Tibial nerve (tissue), 4 donors: ENCODE measurements at regions not wholly inside any gene's neighbourhood (a gene's known extent, or its start where the extent isn't known, plus 50 kb on each side); places are given as distances from the start of the nearest gene placed in this dataset.

ENCODE experiments used
- DNase-seq, 2 donors: peaks; one replicate each; pipeline ENCODE4 v3.0.0-alpha.2; 2019; ENCODE audit warnings: low spot score in 2 of 2
- H3K27ac ChIP-seq, 4 donors: fragments of 200-600 bp; sonication (generic) in 3 of 4; one replicate each; pipeline ENCODE4 v1.5.1; 2017 to 2019; ENCODE audit warnings: mild to moderate bottlenecking in 1 of 4
- H3K27me3 ChIP-seq, 2 donors: fragments of 200-600 bp; sonication (generic) in 1 of 2; one replicate each; pipeline versions ENCODE4 v1.5.1 to v1.6.0; 2017 to 2019
- H3K36me3 ChIP-seq, 3 donors: fragments of 200-600 bp; sonication (generic); one replicate each; pipeline ENCODE4 v1.5.1; 2018 to 2019
- H3K4me1 ChIP-seq, 4 donors: fragments of 200-600 bp; sonication (generic) in 3 of 4; one replicate each; pipeline ENCODE4 v1.5.1; 2017 to 2019
- H3K4me3 ChIP-seq, 4 donors: fragments of 200-600 bp; sonication (generic) in 3 of 4; one replicate each; pipeline ENCODE4 v1.5.1; 2017 to 2019; ENCODE audit warnings: mild to moderate bottlenecking in 1 of 4, moderate library complexity in 1 of 4
- H3K9me3 ChIP-seq, 4 donors: fragments of 200-600 bp; sonication (generic) in 3 of 4; one replicate each; pipeline ENCODE4 v1.5.1; 2017 to 2019
- EP300 ChIP-seq, 2 donors: sonication (generic); formaldehyde crosslinking; IDR thresholded peaks; one replicate each; pipeline ENCODE4 v1.6.1; 2017; ENCODE audit warnings: antibody characterized with exemption in 2 of 2, mild to moderate bottlenecking in 1 of 2
- POLR2A ChIP-seq, 2 donors: fragments of 450-650 bp; IDR thresholded peaks; one replicate each; pipeline ENCODE4 v1.6.1; 2017; ENCODE audit warnings: antibody characterized with exemption in 2 of 2, mild to moderate bottlenecking in 2 of 2, moderate library complexity in 2 of 2
- WGBS, 2 donors: methylation state at CpG; one replicate each; pipeline ENCODE4 v1.1.5; 2018; 5-methylcytosine and 5-hydroxymethylcytosine counted together
- TF ChIP-seq, protein P1 (sequence below), 5 experiments: fragments of 200-600 bp in 3 of 5; fragments of 450-650 bp in 2 of 5; sonication (generic) in 3 of 5; IDR thresholded peaks; one replicate each; pipeline ENCODE4 v1.5.1; 2016 to 2019; ENCODE audit warnings: antibody characterized with exemption in 5 of 5, mild to moderate bottlenecking in 3 of 5, moderate library complexity in 2 of 5

DNA sequence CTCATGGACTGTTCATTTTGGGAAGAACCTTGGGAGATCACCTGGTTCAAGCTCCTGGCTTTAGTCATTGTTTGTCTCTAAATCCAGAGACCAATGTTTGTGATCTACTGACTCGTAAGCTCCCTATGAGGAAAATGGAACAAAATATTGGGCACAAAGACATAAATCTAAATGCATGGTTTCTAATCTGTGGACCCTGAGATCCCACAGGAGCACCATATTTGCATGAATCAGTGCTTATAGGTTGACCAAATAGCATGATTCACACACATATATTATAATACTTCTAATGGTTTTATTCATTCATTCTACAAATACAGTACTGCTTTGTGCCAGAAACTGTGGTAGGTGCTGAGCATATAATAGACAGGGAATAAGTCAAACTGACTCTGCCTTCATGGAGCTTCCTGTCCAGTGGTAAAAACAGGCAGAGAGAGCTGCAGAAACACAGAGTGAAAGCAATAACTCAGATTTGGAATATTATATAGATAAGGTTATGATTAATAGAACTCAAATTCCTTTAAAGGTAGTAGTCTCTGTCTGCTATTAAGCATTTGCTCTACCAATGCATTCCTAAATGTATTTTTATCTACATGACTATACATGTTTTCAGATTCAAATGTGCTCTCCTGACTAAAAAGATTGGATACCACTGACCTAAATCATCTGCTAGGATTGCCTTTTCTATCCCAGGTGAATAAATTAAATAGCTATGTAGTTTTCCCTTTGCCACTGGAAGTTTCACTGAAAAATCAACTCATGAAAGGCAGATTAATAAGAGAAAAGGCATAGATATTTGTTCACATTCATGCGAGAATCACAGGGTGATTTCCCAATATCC, 198.6 kb upstream of the CAMK1G start:
- Histone ChIP-seq H3K27ac (no peak overlapping the region), H3K9me3 (no peaks in the 10 kb centered on the region), H3K36me3 (no peaks in the 10 kb centered on the region), H3K4me1 (peaks cover 0 to 4% (median 0%) of the 10 kb centered on the region in 4 donors), H3K4me3 (no peak overlapping the region), H3K27me3 (no peaks in the 10 kb centered on the region)
- TF ChIP-seq, protein P1, sequence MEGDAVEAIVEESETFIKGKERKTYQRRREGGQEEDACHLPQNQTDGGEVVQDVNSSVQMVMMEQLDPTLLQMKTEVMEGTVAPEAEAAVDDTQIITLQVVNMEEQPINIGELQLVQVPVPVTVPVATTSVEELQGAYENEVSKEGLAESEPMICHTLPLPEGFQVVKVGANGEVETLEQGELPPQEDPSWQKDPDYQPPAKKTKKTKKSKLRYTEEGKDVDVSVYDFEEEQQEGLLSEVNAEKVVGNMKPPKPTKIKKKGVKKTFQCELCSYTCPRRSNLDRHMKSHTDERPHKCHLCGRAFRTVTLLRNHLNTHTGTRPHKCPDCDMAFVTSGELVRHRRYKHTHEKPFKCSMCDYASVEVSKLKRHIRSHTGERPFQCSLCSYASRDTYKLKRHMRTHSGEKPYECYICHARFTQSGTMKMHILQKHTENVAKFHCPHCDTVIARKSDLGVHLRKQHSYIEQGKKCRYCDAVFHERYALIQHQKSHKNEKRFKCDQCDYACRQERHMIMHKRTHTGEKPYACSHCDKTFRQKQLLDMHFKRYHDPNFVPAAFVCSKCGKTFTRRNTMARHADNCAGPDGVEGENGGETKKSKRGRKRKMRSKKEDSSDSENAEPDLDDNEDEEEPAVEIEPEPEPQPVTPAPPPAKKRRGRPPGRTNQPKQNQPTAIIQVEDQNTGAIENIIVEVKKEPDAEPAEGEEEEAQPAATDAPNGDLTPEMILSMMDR (IDR thresholded peaks at IDR 0.05) = no peak
- no peak for TF ChIP-seq POLR2A (IDR thresholded peaks at IDR 0.05)
- no peak for TF ChIP-seq EP300 (IDR thresholded peaks at IDR 0.05)
- 85 to 92% methylated on average over 2 of the region's 2 CpGs for WGBS, 2 donors
- no peak for DNase-seq

DNA sequence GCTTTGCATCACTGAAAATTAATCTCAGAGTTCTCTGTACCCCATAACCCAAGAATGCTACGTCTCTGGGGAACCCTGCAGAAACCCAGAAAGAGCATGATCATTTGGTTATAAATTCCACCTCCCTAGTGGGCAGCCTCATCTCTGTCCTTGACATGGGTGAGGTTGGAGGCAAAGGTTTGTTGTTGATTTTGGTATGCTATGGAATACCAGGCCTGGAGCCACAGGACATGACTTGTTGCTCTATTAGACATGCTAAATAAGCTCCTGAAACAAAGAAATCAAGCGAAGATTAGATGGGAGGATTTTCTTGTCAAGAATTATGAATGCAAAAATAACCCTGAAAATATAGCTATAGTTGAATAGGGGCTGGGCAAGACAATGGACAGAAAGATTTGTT, 197.4 kb upstream of the CAMK1G start:
- H3K27me3 ChIP-seq = no peaks in the 10 kb centered on the region
- H3K27ac ChIP-seq = no peak overlapping the region
- no peak for TF ChIP-seq EP300 (IDR thresholded peaks at IDR 0.05)
- TF ChIP-seq, protein P1 (IDR thresholded peaks at IDR 0.05) = no peak
- TF ChIP-seq POLR2A (IDR thresholded peaks at IDR 0.05) = no peak
- H3K36me3 ChIP-seq = no peaks in the 10 kb centered on the region
- H3K4me1 ChIP-seq = peaks cover 0 to 4% (median 0%) of the 10 kb centered on the region in 4 donors
- no peak overlapping the region for H3K4me3 ChIP-seq
- WGBS, 2 donors = 82 to 86% methylated on average over 2 of the region's 2 CpGs
- no peaks in the 10 kb centered on the region for H3K9me3 ChIP-seq
- DNase-seq = no peak

DNA sequence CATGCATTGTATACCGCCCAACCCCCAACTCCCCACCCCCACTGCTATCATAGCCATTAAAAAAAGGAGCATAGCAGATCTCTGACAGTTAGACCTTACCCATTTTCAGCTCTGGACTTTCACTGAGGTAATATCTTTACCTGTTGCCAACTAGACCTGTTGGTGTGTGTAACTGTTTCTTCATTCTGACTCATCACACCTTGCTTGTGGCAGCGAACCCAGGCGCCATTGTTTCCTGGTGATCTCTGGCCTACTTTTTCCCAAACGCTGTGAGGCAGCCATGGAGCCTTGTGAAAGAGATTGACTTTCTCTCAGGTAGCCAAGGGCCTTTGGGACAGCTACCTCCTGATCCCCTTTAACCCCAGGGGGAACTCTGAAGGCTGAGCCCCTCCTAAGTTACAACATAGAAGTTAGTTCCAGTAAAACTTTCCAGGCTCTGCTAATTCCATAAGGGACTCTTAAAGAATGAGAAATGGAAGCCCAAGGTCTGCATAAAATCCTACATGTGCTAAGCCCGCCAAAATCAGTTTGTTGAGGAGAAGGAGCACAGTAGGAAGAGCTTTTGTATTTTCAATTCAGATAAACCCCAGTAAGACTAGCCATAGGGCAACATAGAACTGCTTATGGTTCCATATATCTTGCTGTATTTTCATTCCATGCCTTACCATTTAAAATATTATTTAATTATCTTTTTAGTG, 196.1 kb upstream of the CAMK1G start:
- TF ChIP-seq, protein P1 (IDR thresholded peaks at IDR 0.05) = no peak
- TF ChIP-seq POLR2A (IDR thresholded peaks at IDR 0.05) = no peak
- TF ChIP-seq EP300 (IDR thresholded peaks at IDR 0.05) = no peak
- Histone ChIP-seq H3K4me1 (peaks cover 0 to 3% (median 0%) of the 10 kb centered on the region in 4 donors), H3K27ac (no peak overlapping the region), H3K27me3 (no peaks in the 10 kb centered on the region), H3K36me3 (no peaks in the 10 kb centered on the region), H3K9me3 (no peaks in the 10 kb centered on the region), H3K4me3 (no peak overlapping the region)
- no peak for DNase-seq
- 82 to 91% methylated on average over 5 of the region's 5 CpGs for WGBS, 2 donors

DNA sequence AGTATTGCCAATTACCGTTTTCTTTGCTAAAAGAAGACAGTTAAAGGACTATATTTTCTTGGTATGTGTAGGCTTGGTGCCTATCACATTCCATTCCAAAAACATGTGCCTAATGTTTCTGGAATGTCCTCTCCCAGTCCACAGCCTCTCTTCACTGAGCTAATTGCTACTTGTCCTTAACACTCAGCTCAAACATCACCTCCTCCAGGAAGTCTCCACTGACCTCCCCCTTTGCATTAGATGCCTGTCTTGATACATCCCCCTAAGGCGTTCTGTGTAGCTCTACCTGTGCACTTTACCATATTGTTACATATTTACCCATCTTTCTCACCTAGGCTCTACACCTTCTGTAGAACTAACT, 195.6 kb upstream of the CAMK1G start:
- H3K4me3 ChIP-seq = no peak overlapping the region
- H3K27ac ChIP-seq = no peak overlapping the region
- no peak for DNase-seq
- H3K4me1 ChIP-seq = no peaks in the 10 kb centered on the region
- no peaks in the 10 kb centered on the region for H3K27me3 ChIP-seq
- no peaks in the 10 kb centered on the region for H3K9me3 ChIP-seq
- TF ChIP-seq EP300 (IDR thresholded peaks at IDR 0.05) (no peak), POLR2A (IDR thresholded peaks at IDR 0.05) (no peak)
- no peaks in the 10 kb centered on the region for H3K36me3 ChIP-seq
- WGBS, 2 donors = 74 to 79% methylated on average over 2 of the region's 2 CpGs

DNA sequence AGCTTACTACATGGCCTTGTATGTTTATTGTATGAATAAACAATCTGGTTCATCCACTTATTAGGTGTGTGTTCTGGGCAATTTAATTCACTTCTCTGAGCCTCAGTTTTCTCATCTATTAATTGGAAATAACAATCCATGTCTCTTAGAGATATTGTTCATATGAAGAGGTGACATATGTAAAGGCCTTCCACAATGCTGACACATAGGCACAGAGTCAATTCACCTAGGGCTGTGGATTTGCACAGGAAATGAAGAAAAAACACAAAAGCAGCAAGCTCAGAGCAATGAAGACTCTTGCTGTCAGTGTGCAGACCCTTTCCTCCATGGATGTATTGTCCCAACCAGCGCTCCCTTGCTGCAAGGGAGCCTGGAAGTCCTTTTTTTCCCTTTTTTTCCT, 195.2 kb upstream of the CAMK1G start:
- Histone ChIP-seq H3K36me3 (no peaks in the 10 kb centered on the region), H3K4me3 (no peak overlapping the region), H3K27me3 (no peaks in the 10 kb centered on the region), H3K4me1 (no peaks in the 10 kb centered on the region), H3K27ac (no peak overlapping the region), H3K9me3 (no peaks in the 10 kb centered on the region)
- 88 to 97% methylated on average over 1 of the region's 1 CpG for WGBS, 2 donors
- no peak for DNase-seq
- TF ChIP-seq EP300 (IDR thresholded peaks at IDR 0.05) = no peak
- TF ChIP-seq POLR2A (IDR thresholded peaks at IDR 0.05) = no peak
- TF ChIP-seq, protein P1 (IDR thresholded peaks at IDR 0.05) = no peak
